ENCODE measurements at regions not wholly inside any gene's neighbourhood (a gene's known extent, or its start where the extent isn't known, plus 50 kb on each side); places are given as distances from the start of the nearest gene placed in this dataset.
"Not testable (repeated sequence)": the region's sequence is repeated elsewhere in the genome, so short reads cannot be mapped to it uniquely, and the experiment has no call there.

DNA sequence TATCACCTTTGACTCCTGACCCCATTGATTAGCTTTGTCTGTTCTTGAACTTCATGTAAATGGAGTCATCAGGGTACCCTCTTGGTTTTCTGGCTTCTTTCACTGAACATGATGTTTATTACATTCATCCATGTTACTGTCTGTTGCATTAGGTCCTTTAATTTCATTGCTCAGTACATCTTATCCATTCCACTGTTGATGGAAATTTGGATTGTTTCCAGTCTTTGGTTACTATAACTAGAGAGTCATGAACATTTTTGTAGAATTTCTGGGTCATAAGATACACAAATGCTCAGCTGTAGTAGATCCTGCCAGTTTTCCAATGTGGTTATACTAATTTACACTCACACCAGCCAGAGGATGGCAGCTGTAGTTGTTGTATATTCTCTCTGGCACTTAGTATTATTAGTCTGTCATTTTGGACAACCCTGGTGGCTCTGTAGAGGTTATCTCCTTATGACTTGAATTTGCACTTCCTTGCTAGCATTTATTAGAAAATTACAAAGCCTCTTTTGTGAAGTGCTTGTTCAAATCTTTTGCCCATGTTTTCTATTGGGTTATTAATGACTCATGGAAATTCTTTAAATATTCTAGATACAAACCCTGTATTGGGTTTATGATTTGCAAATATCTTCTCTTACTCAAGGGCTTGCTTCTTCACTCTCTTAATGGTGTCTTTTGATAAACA is 214.7 kb downstream of the BCL2L11 start:
- H3K4me3 Mint-ChIP-seq; POLR2A ChIA-PET; H3K27me3 Mint-ChIP-seq; H3K4me1 Mint-ChIP-seq; intact Hi-C loops (cut with DNase I, micrococcal nuclease); H3K9me3 Mint-ChIP-seq (ENCODE audit: low read depth); DNase-seq; H3K27ac Mint-ChIP-seq; CTCF ChIA-PET; ATAC-seq; H3K36me3 Mint-ChIP-seq (ENCODE audit: low read depth): not testable (repeated sequence)

DNA sequence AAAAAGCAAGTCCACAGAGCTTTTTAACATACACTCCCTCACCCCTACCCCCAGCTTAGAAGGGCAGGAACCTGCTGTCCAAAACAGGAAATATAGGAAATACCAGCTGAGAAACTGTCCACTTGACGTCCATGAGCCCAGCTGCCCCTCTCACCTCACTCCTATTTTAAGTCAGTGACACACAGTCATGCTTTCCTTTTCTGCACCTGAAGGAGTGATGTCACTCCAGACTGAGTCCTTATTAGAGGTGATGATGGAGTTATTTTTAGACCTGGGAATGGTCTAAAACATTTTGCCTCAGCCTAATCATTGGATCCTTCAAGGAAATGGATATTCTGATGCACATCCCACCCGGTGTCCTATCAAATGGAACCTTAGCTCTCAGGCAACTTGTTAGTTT is 217.8 kb downstream of the BCL2L11 start:
- DNase-seq; H3K4me3 Mint-ChIP-seq; H3K9me3 Mint-ChIP-seq (ENCODE audit: low read depth); H3K36me3 Mint-ChIP-seq (ENCODE audit: low read depth); H3K27ac Mint-ChIP-seq; ATAC-seq; POLR2A ChIA-PET; H3K27me3 Mint-ChIP-seq; H3K4me1 Mint-ChIP-seq; intact Hi-C loops (cut with DNase I, micrococcal nuclease); CTCF ChIA-PET: not testable (repeated sequence)

DNA sequence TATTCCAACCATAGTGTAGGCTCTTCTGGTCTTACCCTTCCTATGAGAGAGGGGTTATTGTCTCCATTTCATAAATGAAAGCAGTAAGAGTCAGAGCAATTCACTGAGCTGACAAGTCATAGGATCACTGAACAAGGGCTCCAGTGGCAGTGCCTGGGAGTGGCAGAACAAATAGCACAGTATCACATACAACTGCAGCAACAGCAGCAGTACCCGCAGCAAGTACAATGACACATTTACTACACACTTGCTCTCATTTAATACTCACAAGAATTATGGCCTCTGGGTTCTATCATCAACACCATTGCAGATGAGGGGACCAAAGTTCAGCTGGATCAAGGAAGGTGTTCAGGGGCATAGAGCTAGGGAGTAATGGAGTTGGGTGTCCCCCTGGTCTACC is 218.8 kb downstream of the BCL2L11 start:
- H3K27me3 Mint-ChIP-seq; ATAC-seq; H3K27ac Mint-ChIP-seq; DNase-seq; H3K9me3 Mint-ChIP-seq (ENCODE audit: low read depth); H3K4me1 Mint-ChIP-seq; intact Hi-C loops (cut with DNase I, micrococcal nuclease); CTCF ChIA-PET; POLR2A ChIA-PET; H3K36me3 Mint-ChIP-seq (ENCODE audit: low read depth); H3K4me3 Mint-ChIP-seq: not testable (repeated sequence)

DNA sequence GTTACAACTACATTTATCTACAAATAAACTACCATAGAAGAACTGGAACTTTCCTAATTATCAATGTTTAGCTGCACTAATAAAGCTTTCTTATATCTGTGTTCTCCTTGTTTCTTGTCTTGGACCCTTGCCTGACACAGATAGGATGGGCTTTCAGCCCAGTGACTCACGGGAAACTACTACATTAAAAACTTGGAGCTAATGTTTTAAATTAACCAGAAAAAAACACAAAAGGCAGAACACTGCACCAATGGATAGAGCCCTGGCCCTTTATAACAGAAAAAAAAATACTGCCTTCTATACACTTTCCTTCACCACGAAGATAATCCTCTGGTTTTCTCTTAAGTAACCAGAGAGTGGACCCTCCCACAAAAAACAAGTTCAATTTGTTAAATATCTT is 223.9 kb downstream of the BCL2L11 start:
- not testable (repeated sequence) for ATAC-seq; H3K9me3 Mint-ChIP-seq (ENCODE audit: low read depth); DNase-seq

DNA sequence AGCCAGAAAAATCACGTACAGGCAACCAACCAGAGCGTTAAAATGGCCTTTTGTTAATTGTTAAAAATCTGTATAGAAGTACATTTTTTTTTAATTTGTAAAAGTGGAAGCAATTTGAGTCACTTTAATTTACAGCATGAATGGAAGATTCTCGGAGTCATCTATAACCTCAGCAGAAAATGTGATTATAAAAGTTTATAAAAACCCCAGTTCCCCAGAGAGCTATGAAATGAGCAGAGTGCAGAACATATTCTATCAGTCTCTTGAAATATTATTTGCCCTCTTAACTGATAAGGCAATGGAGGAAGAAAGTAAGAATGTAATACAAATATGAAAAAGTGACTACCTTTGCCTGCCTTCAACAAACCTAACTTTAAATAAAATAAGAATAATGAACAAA is 224.7 kb downstream of the BCL2L11 start:
- ATAC-seq, H3K4me3 Mint-ChIP-seq: not testable (repeated sequence)

More for the DNA sequence above, 223.9 kb downstream of the BCL2L11 start:
- H3K4me1 Mint-ChIP-seq; CTCF ChIA-PET; H3K27ac Mint-ChIP-seq; H3K4me3 Mint-ChIP-seq; H3K27me3 Mint-ChIP-seq; intact Hi-C loops (cut with DNase I, micrococcal nuclease); H3K36me3 Mint-ChIP-seq (ENCODE audit: low read depth); POLR2A ChIA-PET: not testable (repeated sequence)

DNA sequence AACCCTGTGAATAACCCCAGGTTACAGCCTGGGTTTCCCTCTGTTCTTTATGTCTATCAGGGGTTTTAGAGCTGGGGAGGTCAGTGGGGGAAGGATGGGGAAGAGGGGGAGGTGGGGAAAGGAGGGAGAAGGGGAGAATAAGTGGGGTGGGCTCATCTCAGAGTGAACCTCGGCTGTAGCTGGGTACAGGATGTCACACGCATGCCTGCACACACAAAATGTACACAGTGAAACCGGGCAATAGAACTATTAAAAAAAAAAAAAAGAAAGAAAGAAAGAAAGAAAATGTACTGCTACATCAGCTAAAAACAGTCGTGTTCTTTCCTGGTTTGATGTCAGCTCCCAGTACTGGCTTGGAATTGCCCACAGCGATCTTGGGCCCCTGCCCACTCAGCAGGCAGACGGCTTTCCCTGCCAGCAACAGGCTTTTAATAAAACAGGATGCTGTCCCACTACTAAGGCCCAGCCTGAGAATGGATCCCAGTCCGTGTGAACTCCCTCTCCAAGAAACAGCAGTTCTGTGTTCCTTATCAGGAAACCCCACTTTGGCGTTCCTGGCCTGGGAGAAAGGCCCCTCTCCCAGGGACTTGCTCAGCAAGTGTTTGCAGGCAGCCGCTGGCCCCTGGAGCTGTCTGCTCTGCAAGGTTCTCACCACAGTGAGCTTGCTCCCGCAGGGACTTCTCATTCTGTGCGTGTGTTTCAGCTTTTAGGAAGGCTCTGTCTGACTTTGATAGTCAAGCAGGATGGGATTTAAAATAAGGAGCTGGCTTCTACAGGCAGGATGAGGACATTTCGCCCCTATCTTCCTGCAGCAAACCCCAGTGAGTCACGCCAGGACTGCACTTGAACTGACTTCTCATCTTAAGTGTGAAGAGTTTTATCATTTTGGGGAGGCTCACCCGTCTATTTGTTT is 225.6 kb downstream of the BCL2L11 start:
- intact Hi-C loops (cut with DNase I, micrococcal nuclease); H3K27me3 Mint-ChIP-seq; H3K4me3 Mint-ChIP-seq; H3K27ac Mint-ChIP-seq; H3K9me3 Mint-ChIP-seq (ENCODE audit: low read depth); CTCF ChIA-PET; ATAC-seq; DNase-seq; H3K36me3 Mint-ChIP-seq (ENCODE audit: low read depth); POLR2A ChIA-PET; H3K4me1 Mint-ChIP-seq: not testable (repeated sequence)

More for the DNA sequence above, 224.7 kb downstream of the BCL2L11 start:
- intact Hi-C loops (cut with DNase I, micrococcal nuclease); H3K27me3 Mint-ChIP-seq; H3K27ac Mint-ChIP-seq; H3K36me3 Mint-ChIP-seq (ENCODE audit: low read depth); H3K4me1 Mint-ChIP-seq; H3K9me3 Mint-ChIP-seq (ENCODE audit: low read depth); CTCF ChIA-PET; POLR2A ChIA-PET; DNase-seq: not testable (repeated sequence)

DNA sequence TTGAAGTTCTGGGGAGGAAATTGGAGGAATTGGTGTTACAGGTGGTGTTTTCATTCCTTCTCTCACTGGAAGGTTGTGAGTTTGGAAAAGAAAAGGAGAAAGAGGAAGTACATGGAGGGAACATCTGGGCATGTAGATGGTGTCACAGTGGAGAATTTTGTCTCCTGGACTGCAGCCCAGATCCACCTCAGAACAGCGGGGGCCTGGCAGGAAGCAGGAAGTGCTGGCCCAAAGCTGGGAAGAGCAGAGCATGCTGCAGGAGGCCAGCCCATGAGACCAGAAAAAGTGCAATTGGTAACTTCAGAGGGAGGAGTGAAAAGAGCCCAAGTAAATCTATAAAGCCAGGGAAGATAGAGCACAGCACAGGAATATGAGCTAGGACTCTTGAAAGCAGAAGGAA is 227.0 kb downstream of the BCL2L11 start:
- H3K4me1 Mint-ChIP-seq; POLR2A ChIA-PET; intact Hi-C loops (cut with DNase I, micrococcal nuclease); ATAC-seq; CTCF ChIA-PET; H3K9me3 Mint-ChIP-seq (ENCODE audit: low read depth); H3K4me3 Mint-ChIP-seq; H3K27me3 Mint-ChIP-seq; H3K36me3 Mint-ChIP-seq (ENCODE audit: low read depth); H3K27ac Mint-ChIP-seq; DNase-seq: not testable (repeated sequence)

DNA sequence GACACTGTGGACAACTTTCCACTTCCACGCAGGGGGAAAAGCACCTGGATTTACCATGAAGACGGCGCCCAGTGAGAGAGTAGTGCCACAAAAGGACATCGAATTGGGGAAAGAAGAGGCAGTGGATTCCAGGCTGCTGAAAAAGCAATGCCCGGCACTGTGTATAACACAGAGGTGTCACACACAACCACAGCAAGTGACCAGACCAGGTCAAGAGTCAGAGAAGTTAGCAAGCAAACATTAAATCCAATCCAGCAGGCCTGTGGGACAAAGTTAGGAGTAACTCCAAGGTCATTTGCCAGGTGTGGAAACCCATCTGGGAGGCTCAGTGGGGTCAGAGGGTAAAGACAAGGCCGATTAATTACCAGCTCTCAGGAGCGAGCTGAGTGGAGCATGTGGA is 227.6 kb downstream of the BCL2L11 start:
- POLR2A ChIA-PET; H3K36me3 Mint-ChIP-seq (ENCODE audit: low read depth); ATAC-seq; H3K4me1 Mint-ChIP-seq; H3K9me3 Mint-ChIP-seq (ENCODE audit: low read depth); DNase-seq; H3K4me3 Mint-ChIP-seq; CTCF ChIA-PET; intact Hi-C loops (cut with DNase I, micrococcal nuclease); H3K27me3 Mint-ChIP-seq; H3K27ac Mint-ChIP-seq: not testable (repeated sequence)

DNA sequence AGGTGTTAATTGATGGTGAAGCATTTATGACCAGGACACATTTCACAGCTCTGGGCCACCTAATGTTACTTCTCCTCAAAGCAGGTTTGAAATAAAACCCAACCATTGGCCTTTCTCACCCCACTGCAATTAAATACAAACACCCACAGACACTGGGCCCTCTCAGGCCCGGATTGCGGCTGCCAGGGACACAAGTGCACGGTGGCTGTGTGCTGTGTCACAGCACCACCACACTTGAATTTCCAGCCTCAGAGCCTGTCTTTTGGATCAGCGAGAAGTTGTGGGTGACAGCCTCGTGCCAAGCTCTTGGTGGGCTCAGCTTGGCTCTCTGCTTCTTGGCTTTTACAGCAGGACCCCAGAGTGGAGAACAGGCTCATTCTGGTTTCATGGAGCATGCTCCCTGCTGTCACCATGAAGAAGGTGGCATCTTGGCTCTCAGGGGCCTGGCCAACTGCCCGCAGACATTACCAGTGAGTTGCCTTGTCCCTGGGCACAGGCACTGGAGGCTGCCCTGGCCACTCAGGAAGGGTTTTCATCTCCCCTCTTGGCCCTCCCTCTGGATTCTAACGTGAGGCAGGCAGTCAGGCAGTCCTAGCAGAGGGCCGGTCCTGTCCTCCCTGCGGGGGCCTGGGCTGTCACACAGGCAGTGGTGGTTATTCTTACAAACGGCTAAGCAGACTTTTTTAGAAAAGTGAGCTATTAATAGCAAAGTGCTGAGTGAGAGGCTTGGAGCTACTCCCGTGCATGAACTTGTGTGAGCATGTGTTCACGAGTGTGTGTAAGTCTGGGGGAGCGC is 234.5 kb downstream of the BCL2L11 start:
- DNase-seq; CTCF ChIA-PET; H3K4me1 Mint-ChIP-seq; H3K4me3 Mint-ChIP-seq; H3K9me3 Mint-ChIP-seq (ENCODE audit: low read depth); ATAC-seq; intact Hi-C loops (cut with DNase I, micrococcal nuclease); H3K27me3 Mint-ChIP-seq; H3K36me3 Mint-ChIP-seq (ENCODE audit: low read depth); H3K27ac Mint-ChIP-seq; POLR2A ChIA-PET: not testable (repeated sequence)

DNA sequence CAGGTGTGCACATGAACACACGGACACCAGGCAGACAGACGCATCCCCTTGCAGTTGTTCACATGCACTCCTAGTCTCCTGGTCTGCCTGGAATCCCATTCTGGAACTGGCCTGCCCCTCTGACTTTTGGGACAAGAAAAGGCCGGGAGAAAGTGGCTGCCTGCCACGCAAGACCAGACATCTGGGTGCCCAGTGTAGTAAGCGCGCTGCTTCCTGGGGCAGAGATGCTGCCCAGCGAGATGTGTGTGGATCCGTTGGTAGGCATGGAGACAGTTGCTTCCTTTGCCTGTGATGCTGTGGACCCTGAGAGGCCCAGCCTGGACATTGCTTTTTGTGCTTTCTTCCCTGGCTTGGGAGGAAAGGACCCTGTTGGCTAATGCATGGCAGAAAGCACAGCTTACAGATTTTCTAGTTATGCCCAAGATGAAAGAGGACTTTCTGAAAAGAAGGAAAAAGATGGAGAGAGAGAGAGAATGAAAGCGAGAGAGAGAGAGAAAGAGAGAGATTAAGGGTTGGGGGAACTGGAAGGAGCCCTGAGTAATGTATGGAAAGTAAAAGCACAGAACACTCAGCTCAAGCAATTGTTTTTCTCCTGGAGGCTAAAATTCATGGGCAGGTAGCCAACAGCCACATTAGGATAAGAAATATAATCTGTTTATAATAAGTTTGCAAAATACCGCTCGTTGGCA is 235.3 kb downstream of the BCL2L11 start:
- H3K4me1 Mint-ChIP-seq; H3K27me3 Mint-ChIP-seq; CTCF ChIA-PET; DNase-seq; intact Hi-C loops (cut with DNase I, micrococcal nuclease); H3K9me3 Mint-ChIP-seq (ENCODE audit: low read depth); POLR2A ChIA-PET; H3K27ac Mint-ChIP-seq; ATAC-seq; H3K36me3 Mint-ChIP-seq (ENCODE audit: low read depth); H3K4me3 Mint-ChIP-seq: not testable (repeated sequence)

DNA sequence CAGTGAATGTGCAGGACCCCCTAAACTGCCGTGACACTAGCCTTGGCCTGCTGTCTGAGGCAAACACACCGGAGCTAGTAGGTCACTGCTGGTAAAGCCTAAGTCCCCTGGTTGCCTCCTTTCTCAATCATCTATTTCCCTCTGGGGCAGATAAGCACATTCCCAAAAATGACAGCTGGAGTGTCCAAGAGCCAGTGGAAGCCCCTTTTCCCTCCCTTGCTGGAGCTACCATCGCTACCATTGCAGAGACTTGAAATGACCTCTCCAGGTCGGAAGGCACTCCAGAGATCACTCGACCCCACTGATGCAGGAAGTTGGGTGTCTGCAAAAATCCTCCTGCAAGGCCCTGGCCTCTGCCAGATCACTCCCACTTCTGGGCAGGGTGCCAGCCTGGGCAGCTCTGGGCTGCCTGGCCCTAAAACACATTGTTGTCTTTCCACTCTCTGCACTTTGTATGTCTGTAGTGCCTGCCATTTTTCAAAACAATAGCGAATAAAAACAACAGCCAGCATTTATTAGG is 235.9 kb downstream of the BCL2L11 start:
- H3K27ac Mint-ChIP-seq; POLR2A ChIA-PET; H3K36me3 Mint-ChIP-seq (ENCODE audit: low read depth); DNase-seq; H3K4me1 Mint-ChIP-seq; ATAC-seq; CTCF ChIA-PET; H3K4me3 Mint-ChIP-seq; H3K27me3 Mint-ChIP-seq; intact Hi-C loops (cut with DNase I, micrococcal nuclease); H3K9me3 Mint-ChIP-seq (ENCODE audit: low read depth): not testable (repeated sequence)

Measured in activated CD4-positive, alpha-beta T cell treated with anti-CD3 and anti-CD28 coated beads for 36 hours (primary cell).